ENCODE measurements at regions not wholly inside any gene's neighbourhood (a gene's known extent, or its start where the extent isn't known, plus 50 kb on each side); places are given as distances from the start of the nearest gene placed in this dataset.

- no peak overlapping the region for H2AFZ ChIP-seq (ENCODE audit: low read depth, low read length)
- no peaks in the 10 kb centered on the region for H3K36me3 ChIP-seq (replicated peaks; ENCODE audit: low read depth, low read length)
- no peaks in the 10 kb centered on the region for H4K20me1 ChIP-seq (ENCODE audit: insufficient read depth, low read length)
- no peaks in the 10 kb centered on the region for H3K79me2 ChIP-seq (ENCODE audit: low read length)
- H3K4me1 ChIP-seq (ENCODE audit: low read length): no peaks in the 10 kb centered on the region
- H3K27ac ChIP-seq (ENCODE audit: low read length): no peak overlapping the region
- no peaks in the 10 kb centered on the region for H3K27me3 ChIP-seq (ENCODE audit: low read depth, low read length)
- H3K9me3 ChIP-seq (ENCODE audit: insufficient read depth, low read length): no peaks in the 10 kb centered on the region
- TF ChIP-seq EZH2phosphoT487 (IDR thresholded peaks at IDR 0.05; ENCODE audit: low read depth): no peak
- TF ChIP-seq CTCF (IDR thresholded peaks at IDR 0.05; ENCODE audit: low read depth, low read length): no peak
- H3K9ac ChIP-seq (ENCODE audit: low read length): no peak overlapping the region
- no peak overlapping the region for H3K4me3 ChIP-seq (ENCODE audit: low read length)
- H3K4me2 ChIP-seq (ENCODE audit: low read length): no peak overlapping the region
Measured at GRCh38 chr1:199287206-199287605, 648.4 kb downstream of the PTPRC start.

GRCh38 chr1:199287647-199288046 lies 648.8 kb downstream of the PTPRC start:
- no peaks in the 10 kb centered on the region for H3K27me3 ChIP-seq (ENCODE audit: low read depth, low read length)
- H3K4me1 ChIP-seq (ENCODE audit: low read length): no peaks in the 10 kb centered on the region
- H3K9ac ChIP-seq (ENCODE audit: low read length): no peak overlapping the region
- TF ChIP-seq CTCF (IDR thresholded peaks at IDR 0.05; ENCODE audit: low read depth, low read length) (0 out of 2 replicates have a peak, but pooled peaks have one; percentile 4), EZH2phosphoT487 (IDR thresholded peaks at IDR 0.05; ENCODE audit: low read depth) (no peak)
- no peaks in the 10 kb centered on the region for H3K79me2 ChIP-seq (ENCODE audit: low read length)
- no peaks in the 10 kb centered on the region for H4K20me1 ChIP-seq (ENCODE audit: insufficient read depth, low read length)
- no peak overlapping the region for H3K27ac ChIP-seq (ENCODE audit: low read length)
- H3K36me3 ChIP-seq (replicated peaks; ENCODE audit: low read depth, low read length): no peaks in the 10 kb centered on the region
- no peak overlapping the region for H2AFZ ChIP-seq (ENCODE audit: low read depth, low read length)
- no peak overlapping the region for H3K4me2 ChIP-seq (ENCODE audit: low read length)
- H3K4me3 ChIP-seq (ENCODE audit: low read length): no peak overlapping the region
- H3K9me3 ChIP-seq (ENCODE audit: insufficient read depth, low read length): no peaks in the 10 kb centered on the region

GRCh38 chr1:199290186-199290585 lies 651.3 kb downstream of the PTPRC start:
- TF ChIP-seq CTCF (IDR thresholded peaks at IDR 0.05; ENCODE audit: low read depth, low read length) (no peak), EZH2phosphoT487 (IDR thresholded peaks at IDR 0.05; ENCODE audit: low read depth) (no peak)
- H3K9ac ChIP-seq (ENCODE audit: low read length): no peak overlapping the region

GRCh38 chr1:199291022-199291740 lies 652.3 kb downstream of the PTPRC start:
- no peak overlapping the region for H2AFZ ChIP-seq (ENCODE audit: low read depth, low read length)
- H3K9me3 ChIP-seq (ENCODE audit: insufficient read depth, low read length): no peaks in the 10 kb centered on the region
- H3K36me3 ChIP-seq (replicated peaks; ENCODE audit: low read depth, low read length): no peaks in the 10 kb centered on the region
- TF ChIP-seq CTCF (IDR thresholded peaks at IDR 0.05; ENCODE audit: low read depth, low read length) (no peak), EZH2phosphoT487 (IDR thresholded peaks at IDR 0.05; ENCODE audit: low read depth) (no peak)
- H3K27ac ChIP-seq (ENCODE audit: low read length): no peak overlapping the region
- no peaks in the 10 kb centered on the region for H3K79me2 ChIP-seq (ENCODE audit: low read length)
- no peak overlapping the region for H3K4me3 ChIP-seq (ENCODE audit: low read length)
- H3K4me2 ChIP-seq (ENCODE audit: low read length): no peak overlapping the region
- no peaks in the 10 kb centered on the region for H4K20me1 ChIP-seq (ENCODE audit: insufficient read depth, low read length)
- no peaks in the 10 kb centered on the region for H3K27me3 ChIP-seq (ENCODE audit: low read depth, low read length)
- no peak overlapping the region for H3K9ac ChIP-seq (ENCODE audit: low read length)
- no peaks in the 10 kb centered on the region for H3K4me1 ChIP-seq (ENCODE audit: low read length)

More at GRCh38 chr1:199290186-199290585, 651.3 kb downstream of the PTPRC start:
- Histone ChIP-seq H3K27ac (ENCODE audit: low read length) (no peak overlapping the region), H3K4me1 (ENCODE audit: low read length) (no peaks in the 10 kb centered on the region), H3K4me2 (ENCODE audit: low read length) (no peak overlapping the region), H2AFZ (ENCODE audit: low read depth, low read length) (no peak overlapping the region), H3K9me3 (ENCODE audit: insufficient read depth, low read length) (no peaks in the 10 kb centered on the region), H4K20me1 (ENCODE audit: insufficient read depth, low read length) (no peaks in the 10 kb centered on the region), H3K79me2 (ENCODE audit: low read length) (no peaks in the 10 kb centered on the region), H3K27me3 (ENCODE audit: low read depth, low read length) (no peaks in the 10 kb centered on the region), H3K36me3 (replicated peaks; ENCODE audit: low read depth, low read length) (no peaks in the 10 kb centered on the region), H3K4me3 (ENCODE audit: low read length) (no peak overlapping the region)

All from OCI-LY3 (cell line).